GM23248 (cell line): ENCODE measurements at regions not wholly inside any gene's neighbourhood (a gene's known extent, or its start where the extent isn't known, plus 50 kb on each side); places are given as distances from the start of the nearest gene placed in this dataset.

Experiments used
- EZH2 ChIP-seq: fragments of 200-600 bp; sonication (generic); IDR thresholded peaks from 2 replicates; pipeline ENCODE4 v1.6.1; 2018; ENCODE audit warnings: antibody characterized with exemption, mild to moderate bottlenecking; ENCODE audit not compliant: insufficient read depth, poor library complexity, severe bottlenecking
- EZH2phosphoT487 ChIP-seq: fragments of 200-600 bp; sonication (generic); IDR thresholded peaks from 2 replicates; pipeline ENCODE4 v1.6.1; 2018; ENCODE audit warnings: antibody characterized with exemption, moderate library complexity, mild to moderate bottlenecking, low read depth; ENCODE audit not compliant: insufficient read depth

- no peak for TF ChIP-seq EZH2
- TF ChIP-seq EZH2phosphoT487: no peak
Measured at GRCh38 chr5:99386406-99387077, 457.7 kb upstream of the CHD1 start.
